Subcutaneous abdominal adipose tissue (tissue), 5 donors: ENCODE measurements at regions not wholly inside any gene's neighbourhood (a gene's known extent, or its start where the extent isn't known, plus 50 kb on each side); places are given as distances from the start of the nearest gene placed in this dataset.

Experiments
- H3K27ac ChIP-seq: one replicate; pipeline ENCODE4 v1.7.0; 2013; ENCODE audit warnings: low read depth, mild to moderate bottlenecking, inconsistent platforms, low read length, moderate library complexity
- H3K27me3 ChIP-seq, 5 donors: one replicate each; pipeline ENCODE4 v1.7.0; 2013; ENCODE audit warnings: low read length in 5 of 5, inconsistent platforms in 1 of 5; ENCODE audit not compliant: control insufficient read depth in 5 of 5, insufficient read depth in 4 of 5
- H3K36me3 ChIP-seq, 5 donors: one replicate each; pipeline ENCODE4 v1.7.0; 2013; ENCODE audit warnings: low read length in 5 of 5; ENCODE audit not compliant: control insufficient read depth in 5 of 5, insufficient read depth in 5 of 5
- H3K4me1 ChIP-seq, 5 donors: one replicate each; pipeline ENCODE4 v1.7.0; 2013; ENCODE audit warnings: low read length in 5 of 5, mild to moderate bottlenecking in 3 of 5, moderate library complexity in 1 of 5; ENCODE audit not compliant: control insufficient read depth in 5 of 5, insufficient read depth in 5 of 5
- H3K4me3 ChIP-seq, 5 donors: one replicate each; pipeline ENCODE4 v1.7.0; 2013; ENCODE audit warnings: low read length in 5 of 5, low read depth in 1 of 5
- H3K9ac ChIP-seq, 5 donors: one replicate each; pipeline ENCODE4 v1.7.0; 2013; ENCODE audit warnings: low read length in 5 of 5, mild to moderate bottlenecking in 4 of 5, moderate library complexity in 3 of 5
- H3K9me3 ChIP-seq, 5 donors: one replicate each; pipeline ENCODE4 v1.7.0; 2013; ENCODE audit warnings: low read length in 5 of 5; ENCODE audit not compliant: control insufficient read depth in 5 of 5
- donor health status: healthy.
- donor health status: healthy.
- donor health status: healthy.
- donor health status: healthy.
- donor health status: healthy.

- no peak overlapping the region for H3K9ac ChIP-seq
- H3K36me3 ChIP-seq: no peaks in the 10 kb centered on the region
- no peak overlapping the region for H3K27ac ChIP-seq
- no peaks in the 10 kb centered on the region for H3K9me3 ChIP-seq
- H3K4me3 ChIP-seq: no peak overlapping the region
- H3K27me3 ChIP-seq: no peaks in the 10 kb centered on the region
- no peaks in the 10 kb centered on the region for H3K4me1 ChIP-seq
Measured at GRCh38 chr6:15837205-15837604, 174.4 kb upstream of the DTNBP1 start.

GRCh38 chr6:15832841-15833240 lies 170.0 kb upstream of the DTNBP1 start:
- Histone ChIP-seq H3K27ac (no peak overlapping the region), H3K4me1 (no peaks in the 10 kb centered on the region), H3K9me3 (no peaks in the 10 kb centered on the region), H3K4me3 (no peak overlapping the region), H3K27me3 (no peaks in the 10 kb centered on the region), H3K36me3 (no peaks in the 10 kb centered on the region), H3K9ac (no peak overlapping the region)

GRCh38 chr6:15829156-15829555 lies 166.3 kb upstream of the DTNBP1 start:
- no peak overlapping the region for H3K9ac ChIP-seq
- H3K27ac ChIP-seq: no peak overlapping the region
- H3K27me3 ChIP-seq: no peaks in the 10 kb centered on the region
- no peaks in the 10 kb centered on the region for H3K4me1 ChIP-seq
- no peak overlapping the region for H3K4me3 ChIP-seq
- H3K9me3 ChIP-seq: no peaks in the 10 kb centered on the region
- no peaks in the 10 kb centered on the region for H3K36me3 ChIP-seq

- Histone ChIP-seq H3K9ac (no peak overlapping the region), H3K27me3 (no peaks in the 10 kb centered on the region), H3K9me3 (no peaks in the 10 kb centered on the region), H3K27ac (no peak overlapping the region), H3K4me3 (no peak overlapping the region), H3K4me1 (no peaks in the 10 kb centered on the region), H3K36me3 (no peaks in the 10 kb centered on the region)
Measured at GRCh38 chr6:15827496-15828255, 164.8 kb upstream of the DTNBP1 start.

GRCh38 chr6:15826814-15827318 lies 164.0 kb upstream of the DTNBP1 start:
- no peaks in the 10 kb centered on the region for H3K27me3 ChIP-seq
- H3K36me3 ChIP-seq: no peaks in the 10 kb centered on the region
- H3K27ac ChIP-seq: no peak overlapping the region
- H3K9ac ChIP-seq: no peak overlapping the region
- H3K9me3 ChIP-seq: no peaks in the 10 kb centered on the region
- no peaks in the 10 kb centered on the region for H3K4me1 ChIP-seq
- no peak overlapping the region for H3K4me3 ChIP-seq

GRCh38 chr6:15825332-15825930 lies 162.6 kb upstream of the DTNBP1 start:
- Histone ChIP-seq H3K36me3 (no peaks in the 10 kb centered on the region), H3K9me3 (no peaks in the 10 kb centered on the region), H3K27me3 (no peaks in the 10 kb centered on the region), H3K4me3 (no peak overlapping the region), H3K9ac (no peak overlapping the region), H3K4me1 (no peaks in the 10 kb centered on the region), H3K27ac (no peak overlapping the region)

- H3K27ac ChIP-seq: no peak overlapping the region
- no peaks in the 10 kb centered on the region for H3K36me3 ChIP-seq
- H3K4me1 ChIP-seq: no peaks in the 10 kb centered on the region
- H3K4me3 ChIP-seq: no peak overlapping the region
- no peaks in the 10 kb centered on the region for H3K27me3 ChIP-seq
- no peaks in the 10 kb centered on the region for H3K9me3 ChIP-seq
- no peak overlapping the region for H3K9ac ChIP-seq
Measured at GRCh38 chr6:15824811-15825210, 162.0 kb upstream of the DTNBP1 start.

- no peaks in the 10 kb centered on the region for H3K27me3 ChIP-seq
- no peaks in the 10 kb centered on the region for H3K4me1 ChIP-seq
- H3K9ac ChIP-seq: no peak overlapping the region
- H3K9me3 ChIP-seq: no peaks in the 10 kb centered on the region
- H3K4me3 ChIP-seq: no peak overlapping the region
- H3K36me3 ChIP-seq: no peaks in the 10 kb centered on the region
- H3K27ac ChIP-seq: no peak overlapping the region
Measured at GRCh38 chr6:15823838-15824414, 161.1 kb upstream of the DTNBP1 start.

- Histone ChIP-seq H3K27me3 (no peaks in the 10 kb centered on the region), H3K9me3 (no peaks in the 10 kb centered on the region), H3K27ac (no peak overlapping the region), H3K4me1 (peaks cover 0 to 3% (median 0%) of the 10 kb centered on the region in 5 donors), H3K36me3 (no peaks in the 10 kb centered on the region), H3K9ac (no peak overlapping the region), H3K4me3 (no peak overlapping the region)
Measured at GRCh38 chr6:15822835-15823234, 160.0 kb upstream of the DTNBP1 start.

- Histone ChIP-seq H3K27ac (no peak overlapping the region), H3K9me3 (no peaks in the 10 kb centered on the region), H3K4me3 (no peak overlapping the region), H3K36me3 (no peaks in the 10 kb centered on the region), H3K4me1 (peaks cover 0 to 8% (median 0%) of the 10 kb centered on the region in 5 donors), H3K27me3 (no peaks in the 10 kb centered on the region), H3K9ac (no peak overlapping the region)
Measured at GRCh38 chr6:15819841-15820240, 157.0 kb upstream of the DTNBP1 start.
